Prostate gland (tissue), 2 donors: ENCODE measurements at regions not wholly inside any gene's neighbourhood (a gene's known extent, or its start where the extent isn't known, plus 50 kb on each side); places are given as distances from the start of the nearest gene placed in this dataset.

Experiments
- DNase-seq: peaks from one replicate; pipeline ENCODE4 v3.0.0-alpha.2; 2019; ENCODE audit warnings: low spot score
- H3K27ac ChIP-seq, 2 donors: fragments of 200-600 bp; sonication (generic); 2 replicates each; pipeline ENCODE4 v1.5.1; 2017 to 2019
- H3K27me3 ChIP-seq: fragments of 200-600 bp; sonication (generic); replicated peaks from 2 replicates; pipeline ENCODE4 v1.5.1; 2019; ENCODE audit not compliant: insufficient read depth
- H3K36me3 ChIP-seq, 2 donors: fragments of 200-600 bp; sonication (generic); 1 replicate in 1 of 2; 2 replicates in 1 of 2; pipeline versions ENCODE4 v1.5.1 to v1.8.1; 2017 to 2019
- H3K4me1 ChIP-seq: fragments of 200-600 bp; sonication (generic); replicated peaks from 2 replicates; pipeline ENCODE4 v1.5.1; 2019
- H3K4me3 ChIP-seq, 2 donors: fragments of 200-600 bp; sonication (generic); 2 replicates each; pipeline ENCODE4 v1.5.1; 2017 to 2019
- H3K9me3 ChIP-seq: fragments of 200-600 bp; sonication (generic); 2 replicates; pipeline ENCODE4 v1.5.1; 2017
- POLR2A ChIP-seq: fragments of 450-650 bp; IDR thresholded peaks from one replicate; pipeline ENCODE4 v1.6.1; 2016; ENCODE audit warnings: antibody characterized with exemption, mild to moderate bottlenecking
- POLR2AphosphoS5 ChIP-seq: sonication (generic); formaldehyde crosslinking; IDR thresholded peaks from one replicate; pipeline ENCODE4 v1.6.1; 2017; ENCODE audit warnings: antibody characterized with exemption
- WGBS: methylation state at CpG from one replicate; pipeline ENCODE4 v1.1.5; 2018; 5-methylcytosine and 5-hydroxymethylcytosine counted together
- intact Hi-C: fragments of 100-400 bp; cut with DNase I; formaldehyde crosslinking; loops from one replicate; pipeline ENCODE4 v1.14.2; 2022
- TF ChIP-seq, protein P1 (sequence below), 4 experiments: fragments of 200-600 bp in 2 of 4; fragments of 450-650 bp in 2 of 4; sonication (generic) in 2 of 4; IDR thresholded peaks; 1 replicate in 3 of 4; 2 replicates in 1 of 4; pipeline ENCODE4 v1.5.1; 2016 to 2019; ENCODE audit warnings: antibody characterized with exemption in 4 of 4, mild to moderate bottlenecking in 2 of 4, moderate library complexity in 2 of 4

DNA sequence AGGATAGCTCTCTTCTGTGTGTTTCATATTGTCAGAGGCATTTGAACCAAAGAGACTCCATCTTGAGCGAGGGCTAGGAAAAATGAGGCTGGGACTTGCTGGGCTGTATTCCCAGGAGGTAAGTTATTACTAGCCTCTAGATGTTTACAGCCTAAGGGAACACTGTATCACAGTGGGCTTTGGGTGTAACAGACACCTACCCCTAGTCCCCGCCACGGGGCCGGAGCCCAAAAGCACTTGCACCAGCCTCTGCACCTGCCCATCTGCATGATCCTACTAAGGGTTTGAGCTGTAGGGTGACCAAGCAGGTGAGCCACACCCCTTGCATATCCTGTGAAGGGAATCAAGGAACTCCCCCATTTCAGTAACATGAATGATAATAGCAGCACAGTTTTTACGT, 1972.2 kb downstream of the OLFM4 start:
- 90% methylated on average over 5 of the region's 5 CpGs for WGBS
- intact Hi-C loops, result no loop called here

GRCh38 chr13:55001881-55002280, 1973.3 kb downstream of the OLFM4 start:
- Histone ChIP-seq H3K4me1 (no peaks in the 10 kb centered on the region), H3K27ac (no peak overlapping the region), H3K36me3 (no peaks in the 10 kb centered on the region), H3K27me3 (no peaks in the 10 kb centered on the region), H3K9me3 (no peaks in the 10 kb centered on the region), H3K4me3 (no peak overlapping the region)
- TF ChIP-seq, protein P1, sequence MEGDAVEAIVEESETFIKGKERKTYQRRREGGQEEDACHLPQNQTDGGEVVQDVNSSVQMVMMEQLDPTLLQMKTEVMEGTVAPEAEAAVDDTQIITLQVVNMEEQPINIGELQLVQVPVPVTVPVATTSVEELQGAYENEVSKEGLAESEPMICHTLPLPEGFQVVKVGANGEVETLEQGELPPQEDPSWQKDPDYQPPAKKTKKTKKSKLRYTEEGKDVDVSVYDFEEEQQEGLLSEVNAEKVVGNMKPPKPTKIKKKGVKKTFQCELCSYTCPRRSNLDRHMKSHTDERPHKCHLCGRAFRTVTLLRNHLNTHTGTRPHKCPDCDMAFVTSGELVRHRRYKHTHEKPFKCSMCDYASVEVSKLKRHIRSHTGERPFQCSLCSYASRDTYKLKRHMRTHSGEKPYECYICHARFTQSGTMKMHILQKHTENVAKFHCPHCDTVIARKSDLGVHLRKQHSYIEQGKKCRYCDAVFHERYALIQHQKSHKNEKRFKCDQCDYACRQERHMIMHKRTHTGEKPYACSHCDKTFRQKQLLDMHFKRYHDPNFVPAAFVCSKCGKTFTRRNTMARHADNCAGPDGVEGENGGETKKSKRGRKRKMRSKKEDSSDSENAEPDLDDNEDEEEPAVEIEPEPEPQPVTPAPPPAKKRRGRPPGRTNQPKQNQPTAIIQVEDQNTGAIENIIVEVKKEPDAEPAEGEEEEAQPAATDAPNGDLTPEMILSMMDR (IDR thresholded peaks at IDR 0.05), result no peak
- TF ChIP-seq POLR2AphosphoS5, result no peak
- no peak for TF ChIP-seq POLR2A
- 90% methylated on average over 2 of the region's 2 CpGs for WGBS
- intact Hi-C loops, result no loop called here
- no peak for DNase-seq

More for the DNA sequence above, 1972.2 kb downstream of the OLFM4 start:
- Histone ChIP-seq H3K4me3 (no peak overlapping the region), H3K9me3 (no peaks in the 10 kb centered on the region), H3K36me3 (no peaks in the 10 kb centered on the region), H3K4me1 (no peaks in the 10 kb centered on the region), H3K27me3 (no peaks in the 10 kb centered on the region), H3K27ac (no peak overlapping the region)
- TF ChIP-seq POLR2A, result no peak
- TF ChIP-seq POLR2AphosphoS5, result no peak
- TF ChIP-seq, protein P1 (IDR thresholded peaks at IDR 0.05), result no peak
- no peak for DNase-seq

DNA sequence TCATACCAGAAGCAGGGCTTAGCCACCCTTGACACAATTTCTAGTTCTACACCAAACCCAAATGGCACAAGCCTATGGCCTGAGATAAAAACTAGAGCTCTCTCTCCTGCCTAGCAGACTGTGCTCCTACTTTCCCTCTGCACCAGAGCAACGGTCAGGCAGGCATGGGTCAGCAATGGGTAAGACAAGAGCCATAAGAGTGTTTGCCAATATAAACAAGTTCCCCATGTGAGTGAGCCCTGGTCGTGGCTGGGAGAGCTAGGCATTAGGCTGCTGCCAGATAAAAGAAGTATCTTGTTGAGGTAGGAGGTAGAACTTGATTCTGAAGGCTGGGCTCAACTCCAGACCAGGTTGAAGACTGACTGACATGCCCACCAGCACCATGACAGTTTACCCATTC, 1979.1 kb downstream of the OLFM4 start:
- no peak for TF ChIP-seq POLR2AphosphoS5
- TF ChIP-seq POLR2A, result no peak
- TF ChIP-seq, protein P1 (IDR thresholded peaks at IDR 0.05), result no peak
- no peaks in the 10 kb centered on the region for H3K27me3 ChIP-seq
- H3K27ac ChIP-seq, result no peak overlapping the region
- H3K4me3 ChIP-seq, result no peak overlapping the region
- H3K4me1 ChIP-seq, result no peaks in the 10 kb centered on the region
- no peaks in the 10 kb centered on the region for H3K9me3 ChIP-seq
- intact Hi-C loops, result no loop called here
- 40% methylated on average over 2 of the region's 2 CpGs for WGBS
- H3K36me3 ChIP-seq, result no peaks in the 10 kb centered on the region
- DNase-seq, result no peak

DNA sequence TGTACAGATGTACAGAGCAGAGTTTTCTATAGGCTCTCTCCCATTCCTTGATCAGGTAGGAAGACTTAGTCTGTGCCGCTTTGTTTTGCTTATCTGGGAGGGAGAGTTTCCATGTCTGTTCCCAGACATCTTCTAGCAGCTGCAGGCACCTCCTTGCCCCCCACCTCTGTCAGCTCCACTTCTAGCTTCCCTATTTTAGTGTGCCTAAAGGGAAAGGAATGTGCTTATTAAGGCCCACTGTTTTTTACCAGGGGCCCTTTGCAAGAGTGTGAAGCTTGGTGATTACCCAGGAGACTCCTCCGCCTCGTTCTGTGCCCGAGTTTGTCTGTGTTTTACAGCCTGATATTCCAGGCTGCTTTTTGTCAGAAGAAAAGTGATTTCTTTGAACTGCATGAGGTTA, 1984.4 kb downstream of the OLFM4 start:
- Histone ChIP-seq H3K4me3 (no peak overlapping the region), H3K27ac (no peak overlapping the region), H3K4me1 (no peaks in the 10 kb centered on the region), H3K27me3 (no peaks in the 10 kb centered on the region), H3K9me3 (no peaks in the 10 kb centered on the region), H3K36me3 (no peaks in the 10 kb centered on the region)
- TF ChIP-seq POLR2A (no peak), POLR2AphosphoS5 (no peak)
- TF ChIP-seq, protein P1 (IDR thresholded peaks at IDR 0.05), result no peak
- intact Hi-C loops, result no loop called here
- WGBS, result 24% methylated on average over 4 of the region's 4 CpGs
- no peak for DNase-seq

DNA sequence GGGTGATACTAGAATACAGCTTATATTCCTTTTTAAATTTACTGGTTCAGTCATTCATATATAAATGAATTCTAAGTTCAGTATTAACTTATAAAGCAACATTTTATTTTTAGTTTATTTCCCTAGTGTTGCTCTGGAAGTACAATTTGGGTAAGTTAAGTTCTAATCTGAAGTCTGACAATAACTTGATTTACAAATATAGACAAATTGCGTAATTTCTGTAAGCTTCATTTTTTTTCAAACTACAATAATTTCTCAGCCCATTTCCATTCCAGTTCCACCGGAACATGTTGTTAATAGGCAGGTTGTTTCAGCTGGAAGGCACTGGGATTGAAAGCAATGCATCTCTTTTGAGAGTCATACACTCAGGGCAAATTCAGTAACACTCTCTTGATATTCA, 2000.7 kb downstream of the OLFM4 start:
- Histone ChIP-seq H3K27me3 (no peaks in the 10 kb centered on the region), H3K4me3 (no peak overlapping the region), H3K36me3 (no peaks in the 10 kb centered on the region), H3K4me1 (no peaks in the 10 kb centered on the region), H3K27ac (no peak overlapping the region), H3K9me3 (no peaks in the 10 kb centered on the region)
- WGBS, result 90% methylated on average over 2 of the region's 2 CpGs
- intact Hi-C loops, result no loop called here
- no peak for DNase-seq
- no peak for TF ChIP-seq POLR2AphosphoS5
- TF ChIP-seq, protein P1 (IDR thresholded peaks at IDR 0.05), result no peak
- no peak for TF ChIP-seq POLR2A
